Type B pancreatic cell (in vitro differentiated cells): ENCODE measurements at regions not wholly inside any gene's neighbourhood (a gene's known extent, or its start where the extent isn't known, plus 50 kb on each side); places are given as distances from the start of the nearest gene placed in this dataset.
A peak's percentile ranks its signal among the peaks of the same experiment; 100 is the strongest.

Source experiments
- DNase-seq: peaks from one replicate; pipeline ENCODE4 v3.0.0; 2021; ENCODE audit warnings: mixed read lengths; ENCODE audit not compliant: unreplicated experiment; ENCODE audit errors: extremely low spot score
- H3K27ac Mint-ChIP-seq: 2 replicates; pipeline ENCODE4 v1.8.0; 2021; ENCODE audit warnings: mild to moderate bottlenecking, mixed read lengths
- H3K27me3 Mint-ChIP-seq: 2 replicates; pipeline ENCODE4 v1.8.0; 2021; ENCODE audit warnings: mixed read lengths
- H3K36me3 Mint-ChIP-seq: 2 replicates; pipeline ENCODE4 v1.8.0; 2021; ENCODE audit warnings: mixed read lengths
- H3K4me1 Mint-ChIP-seq: one replicate; pipeline ENCODE4 v1.8.0; 2021; ENCODE audit warnings: mixed read lengths; ENCODE audit not compliant: unreplicated experiment
- H3K4me3 Mint-ChIP-seq: 2 replicates; pipeline ENCODE4 v1.8.0; 2021; ENCODE audit warnings: mild to moderate bottlenecking, mixed read lengths
- H3K9me3 Mint-ChIP-seq: 2 replicates; pipeline ENCODE4 v1.8.0; 2021; ENCODE audit warnings: mixed read lengths
- TF ChIP-seq, protein P1 (sequence below): fragments of 200-600 bp; sonication (generic); conservative IDR thresholded peaks from 2 replicates; pipeline ENCODE4 v1.5.0; 2021; ENCODE audit warnings: antibody characterized with exemption, mild to moderate bottlenecking

DNA sequence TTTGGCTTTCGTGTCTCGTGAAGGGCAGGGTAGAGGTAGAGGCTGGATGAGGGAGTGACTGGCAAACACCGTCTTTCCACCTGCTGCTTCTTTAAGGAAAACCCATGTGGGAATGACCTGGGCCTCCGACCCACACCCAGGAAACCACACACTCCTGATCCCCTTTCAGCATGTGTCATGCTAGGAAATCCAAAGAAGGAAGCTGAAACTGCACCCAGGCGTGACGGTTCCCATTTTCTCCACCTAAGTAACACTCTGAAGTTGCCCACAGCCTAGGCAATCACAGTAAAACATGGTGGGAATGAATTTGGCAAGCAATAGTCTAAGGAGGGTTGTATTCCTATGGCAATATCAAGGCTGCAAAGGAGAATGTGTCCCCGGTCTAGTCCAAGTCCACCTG is 538.4 kb upstream of the NOX3 start:
- H3K27ac Mint-ChIP-seq = peak overlapping the region; percentile 23
- H3K4me3 Mint-ChIP-seq = no peak overlapping the region
- H3K36me3 Mint-ChIP-seq = no peaks in the 10 kb centered on the region
- DNase-seq = no peak
- H3K4me1 Mint-ChIP-seq = peaks cover 5% of the 10 kb centered on the region
- no peaks in the 10 kb centered on the region for H3K9me3 Mint-ChIP-seq
- TF ChIP-seq, protein P1, sequence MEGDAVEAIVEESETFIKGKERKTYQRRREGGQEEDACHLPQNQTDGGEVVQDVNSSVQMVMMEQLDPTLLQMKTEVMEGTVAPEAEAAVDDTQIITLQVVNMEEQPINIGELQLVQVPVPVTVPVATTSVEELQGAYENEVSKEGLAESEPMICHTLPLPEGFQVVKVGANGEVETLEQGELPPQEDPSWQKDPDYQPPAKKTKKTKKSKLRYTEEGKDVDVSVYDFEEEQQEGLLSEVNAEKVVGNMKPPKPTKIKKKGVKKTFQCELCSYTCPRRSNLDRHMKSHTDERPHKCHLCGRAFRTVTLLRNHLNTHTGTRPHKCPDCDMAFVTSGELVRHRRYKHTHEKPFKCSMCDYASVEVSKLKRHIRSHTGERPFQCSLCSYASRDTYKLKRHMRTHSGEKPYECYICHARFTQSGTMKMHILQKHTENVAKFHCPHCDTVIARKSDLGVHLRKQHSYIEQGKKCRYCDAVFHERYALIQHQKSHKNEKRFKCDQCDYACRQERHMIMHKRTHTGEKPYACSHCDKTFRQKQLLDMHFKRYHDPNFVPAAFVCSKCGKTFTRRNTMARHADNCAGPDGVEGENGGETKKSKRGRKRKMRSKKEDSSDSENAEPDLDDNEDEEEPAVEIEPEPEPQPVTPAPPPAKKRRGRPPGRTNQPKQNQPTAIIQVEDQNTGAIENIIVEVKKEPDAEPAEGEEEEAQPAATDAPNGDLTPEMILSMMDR = no peak
- H3K27me3 Mint-ChIP-seq = no peaks in the 10 kb centered on the region

GRCh38 chr6:155993240-155993639 is 537.6 kb upstream of the NOX3 start:
- H3K4me1 Mint-ChIP-seq = peaks cover 5% of the 10 kb centered on the region
- H3K36me3 Mint-ChIP-seq = no peaks in the 10 kb centered on the region
- no peak for DNase-seq
- TF ChIP-seq, protein P1 = no peak
- no peak overlapping the region for H3K27ac Mint-ChIP-seq
- no peak overlapping the region for H3K4me3 Mint-ChIP-seq
- no peaks in the 10 kb centered on the region for H3K27me3 Mint-ChIP-seq
- H3K9me3 Mint-ChIP-seq = no peaks in the 10 kb centered on the region

GRCh38 chr6:155985660-155986138 is 530.1 kb upstream of the NOX3 start:
- TF ChIP-seq, protein P1 = no peak
- Mint-ChIP-seq H3K36me3 (no peaks in the 10 kb centered on the region), H3K9me3 (no peaks in the 10 kb centered on the region), H3K4me3 (no peak overlapping the region), H3K4me1 (no peaks in the 10 kb centered on the region), H3K27me3 (no peaks in the 10 kb centered on the region), H3K27ac (no peak overlapping the region)
- DNase-seq = no peak

DNA sequence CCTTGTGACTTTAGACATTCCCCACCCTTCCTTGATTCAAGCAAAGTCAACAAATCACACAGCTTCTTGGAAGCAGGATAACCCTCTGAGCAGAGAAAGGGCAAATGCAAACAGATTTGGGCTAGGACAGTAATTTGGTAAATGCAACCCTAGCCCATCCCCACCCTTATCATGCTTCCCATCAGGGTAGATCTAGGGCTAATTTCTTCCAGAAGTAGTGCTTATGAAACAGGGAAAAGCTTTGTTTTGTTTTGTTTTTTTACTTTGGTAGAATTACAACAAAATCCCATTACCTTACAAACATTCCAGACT is 525.1 kb upstream of the NOX3 start:
- DNase-seq = no peak
- no peak overlapping the region for H3K4me3 Mint-ChIP-seq
- peaks cover 15% of the 10 kb centered on the region for H3K4me1 Mint-ChIP-seq
- peaks cover 3% of the 10 kb centered on the region for H3K27me3 Mint-ChIP-seq
- no peaks in the 10 kb centered on the region for H3K36me3 Mint-ChIP-seq
- TF ChIP-seq, protein P1 = no peak
- no peaks in the 10 kb centered on the region for H3K9me3 Mint-ChIP-seq
- H3K27ac Mint-ChIP-seq = no peak overlapping the region

DNA sequence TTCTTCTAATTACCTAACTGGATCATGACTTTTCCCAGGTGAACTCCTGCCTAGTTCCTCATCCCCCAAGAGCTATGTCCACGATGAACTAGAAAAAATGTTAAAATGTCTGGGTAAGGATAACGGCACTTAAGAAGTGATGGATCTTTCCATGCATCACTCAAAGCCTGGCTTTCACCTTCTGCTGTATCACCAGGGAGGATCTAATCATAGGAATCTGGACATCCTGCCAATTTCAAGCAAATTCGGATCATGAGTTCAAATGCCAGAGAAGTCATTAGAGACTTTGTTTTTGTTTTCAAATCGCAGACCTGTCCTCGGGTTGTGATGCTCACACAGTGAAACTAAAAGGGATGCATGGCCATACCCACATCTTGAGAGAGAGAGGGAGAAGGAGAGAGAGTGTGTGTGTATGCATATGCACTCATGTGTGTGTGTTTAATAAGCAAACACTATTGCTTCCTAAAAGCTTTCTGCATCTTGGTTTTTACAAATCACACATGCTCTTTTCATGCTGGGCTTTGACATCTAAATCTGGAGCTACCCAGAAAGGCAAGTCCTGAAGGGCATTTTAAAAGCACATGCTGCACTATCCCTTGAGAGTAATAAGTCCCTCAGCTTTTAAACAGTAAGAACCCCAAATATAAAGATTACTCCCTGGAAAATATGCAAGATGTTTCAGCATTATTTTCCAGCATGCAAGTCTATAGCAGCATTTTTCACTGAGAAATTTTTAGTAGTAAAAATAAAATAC is 524.6 kb upstream of the NOX3 start:
- H3K4me3 Mint-ChIP-seq = no peak overlapping the region
- DNase-seq = no peak
- H3K36me3 Mint-ChIP-seq = no peaks in the 10 kb centered on the region
- peaks cover 3% of the 10 kb centered on the region for H3K27me3 Mint-ChIP-seq
- H3K27ac Mint-ChIP-seq = no peak overlapping the region
- no peaks in the 10 kb centered on the region for H3K9me3 Mint-ChIP-seq
- TF ChIP-seq, protein P1 = no peak
- peaks cover 15% of the 10 kb centered on the region for H3K4me1 Mint-ChIP-seq
